GM12874 (cell line): ENCODE measurements at regions not wholly inside any gene's neighbourhood (a gene's known extent, or its start where the extent isn't known, plus 50 kb on each side); places are given as distances from the start of the nearest gene placed in this dataset.

Experiments
- CTCF ChIP-seq: IDR thresholded peaks from 2 replicates; pipeline ENCODE4 v1.5.1; 2011; ENCODE audit warnings: low read depth, mild to moderate bottlenecking, control low read depth, low read length, moderate library complexity; ENCODE audit not compliant: insufficient read depth

- TF ChIP-seq CTCF = peak; percentile 32; the same call in 1 of the 2 replicates
Measured at GRCh38 chr19:22545751-22546150, 88.4 kb upstream of the ZNF492 start.

GRCh38 chr19:22533761-22534160 lies 100.4 kb upstream of the ZNF492 start:
- no peak for TF ChIP-seq CTCF

- no peak for TF ChIP-seq CTCF
Measured at GRCh38 chr19:22532388-22533300, 101.5 kb upstream of the ZNF492 start.

GRCh38 chr19:22530042-22530441 lies 104.1 kb upstream of the ZNF492 start:
- TF ChIP-seq CTCF = no peak

- no peak for TF ChIP-seq CTCF
Measured at GRCh38 chr19:22528956-22529355, 105.2 kb upstream of the ZNF492 start.

- TF ChIP-seq CTCF = no peak
Measured at GRCh38 chr19:22527554-22527953, 105.4 kb upstream of the ZNF98 start.

- TF ChIP-seq CTCF = no peak
Measured at GRCh38 chr19:22526661-22527272, 104.6 kb upstream of the ZNF98 start.
